Loucy (cell line): ENCODE measurements at regions not wholly inside any gene's neighbourhood (a gene's known extent, or its start where the extent isn't known, plus 50 kb on each side); places are given as distances from the start of the nearest gene placed in this dataset.

ENCODE experiments used
- CTCF ChIP-seq: fragments of 200-600 bp; sonication (generic); conservative IDR thresholded peaks from 2 replicates; pipeline ENCODE4 v1.5.1; 2014; ENCODE audit warnings: mild to moderate bottlenecking, antibody characterized with exemption, low read length
- EZH2phosphoT487 ChIP-seq: fragments of 200-600 bp; IDR thresholded peaks from 2 replicates; pipeline ENCODE4 v1.6.1; 2018; ENCODE audit warnings: antibody characterized with exemption, mild to moderate bottlenecking, moderate library complexity, borderline replicate concordance

GRCh38 chr2:109045505-109045904 is 56.5 kb upstream of the EDAR start:
- no peak for TF ChIP-seq CTCF
- TF ChIP-seq EZH2phosphoT487 = no peak
